T1000 (cell line): ENCODE measurements at regions not wholly inside any gene's neighbourhood (a gene's known extent, or its start where the extent isn't known, plus 50 kb on each side); places are given as distances from the start of the nearest gene placed in this dataset.
"Not testable (repeated sequence)": the region's sequence is repeated elsewhere in the genome, so short reads cannot be mapped to it uniquely, and the experiment has no call there.

ENCODE experiments used
- DNase-seq: peaks from one replicate; lab custom pipeline; 2025; ENCODE audit warnings: mixed read lengths; lab: John Stamatoyannopoulos, UW

- DNase-seq = no peak
These were observed 104.1 kb upstream of the TMPRSS2 start for GRCh38 chr21:41611966-41612606.

- no peak for DNase-seq
These were observed 103.5 kb upstream of the TMPRSS2 start for GRCh38 chr21:41611441-41611840.

- DNase-seq = not testable (repeated sequence)
These were observed 102.8 kb upstream of the TMPRSS2 start for GRCh38 chr21:41610840-41611115.

- no peak for DNase-seq
These were observed 102.3 kb upstream of the TMPRSS2 start for GRCh38 chr21:41610042-41610839.

- DNase-seq = no peak
These were observed 98.7 kb upstream of the TMPRSS2 start for GRCh38 chr21:41606706-41607105.

- no peak for DNase-seq
These were observed 98.0 kb upstream of the TMPRSS2 start for GRCh38 chr21:41605934-41606285.

- no peak for DNase-seq
These were observed 97.4 kb upstream of the TMPRSS2 start for GRCh38 chr21:41605178-41605933.

GRCh38 chr21:41604583-41605041 lies 96.7 kb upstream of the TMPRSS2 start:
- DNase-seq = no peak

- no peak for DNase-seq
These were observed 95.5 kb upstream of the TMPRSS2 start for GRCh38 chr21:41603476-41603875.

- no peak for DNase-seq
These were observed 94.6 kb upstream of the TMPRSS2 start for GRCh38 chr21:41602531-41602930.

- DNase-seq = no peak
These were observed 93.8 kb upstream of the TMPRSS2 start for GRCh38 chr21:41601573-41602368.

- DNase-seq = no peak
These were observed 93.1 kb upstream of the TMPRSS2 start for GRCh38 chr21:41600961-41601572.

GRCh38 chr21:41600556-41600955 lies 92.6 kb upstream of the TMPRSS2 start:
- DNase-seq = no peak

GRCh38 chr21:41600116-41600515 lies 92.2 kb upstream of the TMPRSS2 start:
- DNase-seq = no peak

- DNase-seq = no peak
These were observed 90.8 kb upstream of the TMPRSS2 start for GRCh38 chr21:41598561-41599431.

GRCh38 chr21:41597811-41598231 lies 89.9 kb upstream of the TMPRSS2 start:
- no peak for DNase-seq

GRCh38 chr21:41597227-41597626 lies 89.3 kb upstream of the TMPRSS2 start:
- DNase-seq = no peak

- no peak for DNase-seq
These were observed 88.4 kb upstream of the TMPRSS2 start for GRCh38 chr21:41596241-41596925.

GRCh38 chr21:41594268-41594667 lies 86.3 kb upstream of the TMPRSS2 start:
- DNase-seq = no peak

- DNase-seq = no peak
These were observed 85.8 kb upstream of the TMPRSS2 start for GRCh38 chr21:41593760-41594138.
